ENCODE measurements at regions not wholly inside any gene's neighbourhood (a gene's known extent, or its start where the extent isn't known, plus 50 kb on each side); places are given as distances from the start of the nearest gene placed in this dataset.

DNA sequence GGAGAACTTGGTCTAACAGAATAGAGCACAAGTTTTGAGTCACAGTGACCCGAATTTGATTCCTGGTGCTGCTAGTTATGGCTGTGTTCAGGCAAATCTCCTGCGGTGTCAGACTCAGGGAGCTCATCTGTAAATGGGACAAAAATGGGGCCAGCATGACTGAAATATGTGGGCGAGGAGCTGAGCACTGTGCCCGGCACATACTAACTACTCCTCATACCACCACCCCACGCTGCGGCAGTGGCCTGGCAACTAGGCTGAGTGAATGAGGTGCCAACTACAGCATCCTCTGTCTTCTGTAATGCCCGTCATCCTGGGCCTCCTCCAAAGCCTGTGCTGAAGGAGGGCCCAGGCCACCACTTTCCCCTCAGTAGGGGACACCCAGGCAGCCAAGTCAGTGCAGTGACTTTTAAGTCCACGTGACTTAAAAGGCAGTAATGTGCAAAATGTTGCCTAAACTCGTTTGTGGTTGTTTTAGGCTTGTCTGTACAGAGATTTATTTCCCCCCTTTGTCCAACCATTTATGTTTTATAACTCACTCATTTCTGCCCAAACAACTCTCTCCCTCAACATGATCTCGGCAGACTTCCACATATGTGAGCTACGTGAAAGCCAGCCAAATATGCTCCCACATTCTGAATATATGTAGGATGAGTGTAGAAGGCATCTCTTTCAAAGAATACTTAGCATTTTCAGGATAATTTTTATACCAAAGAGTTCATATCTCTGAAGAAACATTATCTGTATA is 773.7 kb downstream of the TSN start:
- ATAC-seq: no peak
- in situ Hi-C loops (cut with MboI) (no loop called here), intact Hi-C loops (cut with micrococcal nuclease) (no loop called here)
- Histone ChIP-seq H3K4me3 (no peak overlapping the region), H3K9ac (ENCODE audit: insufficient read depth in 1 of 2, low read depth in 2 of 2, low read length in 2 of 2) (no peak overlapping the region), H3K4me1 (replicated peaks in 1 of 2; ENCODE audit: control insufficient read depth in 2 of 2, insufficient read depth in 2 of 2, low read length in 2 of 2) (no peaks in the 10 kb centered on the region), H3K27me3 (ENCODE audit: control insufficient read depth in 2 of 2, insufficient read depth in 2 of 2, low read length in 2 of 2) (no peaks in the 10 kb centered on the region), H3K79me2 (ENCODE audit: control insufficient read depth, insufficient read depth, low read length) (no peaks in the 10 kb centered on the region), H3K36me3 (ENCODE audit: control insufficient read depth, insufficient read depth, low read length) (no peaks in the 10 kb centered on the region), H2AFZ (ENCODE audit: low read depth, low read length) (no peak overlapping the region), H4K20me1 (replicated peaks; ENCODE audit: control insufficient read depth, insufficient read depth, low read length) (no peaks in the 10 kb centered on the region), H3K27ac (ENCODE audit: extremely low read depth, low read depth, low read length) (no peak overlapping the region), H3K9me1 (ENCODE audit: control insufficient read depth, insufficient read depth, low read length) (no peaks in the 10 kb centered on the region), H3K9me3 (replicated peaks; ENCODE audit: control insufficient read depth, insufficient read depth, low read depth, low read length) (no peaks in the 10 kb centered on the region), H3K4me2 (ENCODE audit: insufficient read depth, low read length) (no peak overlapping the region)
- 2% methylated on average over 11 of the region's 11 CpGs for WGBS (ENCODE audit: insufficient coverage, low coverage, missing lambda C conversion rate)
- POLR2A ChIA-PET: no interaction called here
- FAIRE-seq: no peak
- BruUV-seq (replicated peaks): no TSS peak
- DNase-seq (ENCODE audit: extremely low read depth in 1 of 4, low spot score in 3 of 4): no peak
- CTCF ChIA-PET (ENCODE audit: low intra/inter-chr PET ratio): no interaction called here
- TF ChIP-seq ZNF589 (CRISPR knock-in tag; IDR thresholded peaks at IDR 0.05; ENCODE audit: low read depth) (no peak), PHF20 (IDR thresholded peaks at IDR 0.05; ENCODE audit: partially characterized antibody) (no peak), SREBF1 (IDR thresholded peaks at IDR 0.05; ENCODE audit: borderline replicate concordance, low read depth, low read length) (no peak), ZNF436 (CRISPR knock-in tag; IDR thresholded peaks at IDR 0.05) (no peak), BCOR (IDR thresholded peaks at IDR 0.05) (no peak), U2AF1 (optimal IDR thresholded peaks at IDR 0.05; ENCODE audit: low read depth, low read length) (no peak)

DNA sequence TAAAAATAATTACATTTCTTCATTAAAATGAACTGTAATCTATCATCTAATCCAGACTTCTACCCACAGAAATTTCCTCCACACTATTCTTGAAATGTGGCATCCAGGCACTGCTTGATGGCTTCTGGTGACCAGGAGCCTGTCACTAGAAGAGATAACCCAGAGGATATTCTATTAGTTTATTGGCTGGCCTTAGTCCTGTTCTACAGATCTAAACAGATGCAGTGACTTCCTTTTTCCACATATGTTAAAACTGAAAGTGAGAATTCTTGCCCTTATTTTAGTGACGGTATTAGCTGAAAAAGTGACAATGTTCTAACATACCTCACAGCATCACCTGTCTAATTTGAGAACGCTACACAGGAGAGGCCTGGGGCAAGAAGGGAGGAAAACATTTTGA is 775.4 kb downstream of the TSN start:
- intact Hi-C loops (cut with micrococcal nuclease) (no loop called here), in situ Hi-C loops (cut with MboI) (no loop called here)
- H3K4me3 ChIP-seq: no peak overlapping the region
- H2AFZ ChIP-seq (ENCODE audit: low read depth, low read length): no peak overlapping the region
- no peaks in the 10 kb centered on the region for H4K20me1 ChIP-seq (replicated peaks; ENCODE audit: control insufficient read depth, insufficient read depth, low read length)
- DNase-seq (ENCODE audit: extremely low read depth in 1 of 4, low spot score in 3 of 4) (no peak), FAIRE-seq (no peak), ATAC-seq (no peak)
- BruUV-seq (replicated peaks): no TSS peak
- no peaks in the 10 kb centered on the region for H3K27me3 ChIP-seq (ENCODE audit: control insufficient read depth in 2 of 2, insufficient read depth in 2 of 2, low read length in 2 of 2)
- H3K79me2 ChIP-seq (ENCODE audit: control insufficient read depth, insufficient read depth, low read length): no peaks in the 10 kb centered on the region
- WGBS (ENCODE audit: insufficient coverage, low coverage, missing lambda C conversion rate): 0% methylated on average over 2 of the region's 2 CpGs
- no peak overlapping the region for H3K27ac ChIP-seq (ENCODE audit: extremely low read depth, low read depth, low read length)
- H3K9me1 ChIP-seq (ENCODE audit: control insufficient read depth, insufficient read depth, low read length): no peaks in the 10 kb centered on the region
- H3K9ac ChIP-seq (ENCODE audit: insufficient read depth in 1 of 2, low read depth in 2 of 2, low read length in 2 of 2): no peak overlapping the region
- H3K36me3 ChIP-seq (ENCODE audit: control insufficient read depth, insufficient read depth, low read length): no peaks in the 10 kb centered on the region
- no peaks in the 10 kb centered on the region for H3K4me1 ChIP-seq (replicated peaks in 1 of 2; ENCODE audit: control insufficient read depth in 2 of 2, insufficient read depth in 2 of 2, low read length in 2 of 2)
- TF ChIP-seq ZC3H4 (CRISPR knock-in tag; IDR thresholded peaks at IDR 0.05; ENCODE audit: borderline replicate concordance) (no peak), SMAD1 (IDR thresholded peaks at IDR 0.05; ENCODE audit: low read depth, low read length, partially characterized antibody) (no peak), FOXA3 (CRISPR knock-in tag; conservative IDR thresholded peaks at IDR 0.05 in 1 of 2, IDR thresholded peaks at IDR 0.05 in 1 of 2) (no peak), ARNT (IDR thresholded peaks at IDR 0.05) (no peak)
- TF ChIP-seq, protein P1, sequence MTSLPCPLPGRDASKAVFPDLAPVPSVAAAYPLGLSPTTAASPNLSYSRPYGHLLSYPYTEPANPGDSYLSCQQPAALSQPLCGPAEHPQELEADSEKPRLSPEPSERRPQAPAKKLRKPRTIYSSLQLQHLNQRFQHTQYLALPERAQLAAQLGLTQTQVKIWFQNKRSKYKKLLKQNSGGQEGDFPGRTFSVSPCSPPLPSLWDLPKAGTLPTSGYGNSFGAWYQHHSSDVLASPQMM (CRISPR knock-in tag; IDR thresholded peaks at IDR 0.05): no peak
- TF ChIP-seq, protein P2, sequence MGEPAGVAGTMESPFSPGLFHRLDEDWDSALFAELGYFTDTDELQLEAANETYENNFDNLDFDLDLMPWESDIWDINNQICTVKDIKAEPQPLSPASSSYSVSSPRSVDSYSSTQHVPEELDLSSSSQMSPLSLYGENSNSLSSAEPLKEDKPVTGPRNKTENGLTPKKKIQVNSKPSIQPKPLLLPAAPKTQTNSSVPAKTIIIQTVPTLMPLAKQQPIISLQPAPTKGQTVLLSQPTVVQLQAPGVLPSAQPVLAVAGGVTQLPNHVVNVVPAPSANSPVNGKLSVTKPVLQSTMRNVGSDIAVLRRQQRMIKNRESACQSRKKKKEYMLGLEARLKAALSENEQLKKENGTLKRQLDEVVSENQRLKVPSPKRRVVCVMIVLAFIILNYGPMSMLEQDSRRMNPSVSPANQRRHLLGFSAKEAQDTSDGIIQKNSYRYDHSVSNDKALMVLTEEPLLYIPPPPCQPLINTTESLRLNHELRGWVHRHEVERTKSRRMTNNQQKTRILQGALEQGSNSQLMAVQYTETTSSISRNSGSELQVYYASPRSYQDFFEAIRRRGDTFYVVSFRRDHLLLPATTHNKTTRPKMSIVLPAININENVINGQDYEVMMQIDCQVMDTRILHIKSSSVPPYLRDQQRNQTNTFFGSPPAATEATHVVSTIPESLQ (CRISPR knock-in tag; IDR thresholded peaks at IDR 0.05): no peak
- CTCF ChIA-PET (ENCODE audit: low intra/inter-chr PET ratio): no interaction called here
- POLR2A ChIA-PET: no interaction called here
- H3K9me3 ChIP-seq (replicated peaks; ENCODE audit: control insufficient read depth, insufficient read depth, low read depth, low read length): no peaks in the 10 kb centered on the region
- H3K4me2 ChIP-seq (ENCODE audit: insufficient read depth, low read length): no peak overlapping the region
